ENCODE measurements at regions not wholly inside any gene's neighbourhood (a gene's known extent, or its start where the extent isn't known, plus 50 kb on each side); places are given as distances from the start of the nearest gene placed in this dataset.

GRCh38 chr4:107319386-107319785 lies 283.3 kb upstream of the DKK2 start:
- no peak for TF ChIP-seq CTCF (IDR thresholded peaks at IDR 0.05 in 2 of 3, conservative IDR thresholded peaks at IDR 0.05 in 1 of 3; ENCODE audit: borderline replicate concordance in 1 of 3, insufficient read depth in 1 of 3, low read depth in 2 of 3, low read length in 2 of 3)
- no peak for TF ChIP-seq ZNF274 (IDR thresholded peaks at IDR 0.05; ENCODE audit: low read depth, low read length)
- TF ChIP-seq POLR2AphosphoS5 (IDR thresholded peaks at IDR 0.05; ENCODE audit: low read depth, low read length) = no peak
- TF ChIP-seq YY1 (IDR thresholded peaks at IDR 0.05; ENCODE audit: extremely low read depth, insufficient replicate concordance, low read depth, low read length) = no peak
- TF ChIP-seq TCF7L2 (IDR thresholded peaks at IDR 0.05; ENCODE audit: borderline replicate concordance, extremely low read depth, insufficient read depth, insufficient read length) = no peak
- TF ChIP-seq REST (IDR thresholded peaks at IDR 0.05; ENCODE audit: low read depth) = no peak
- no peak for TF ChIP-seq SP1 (IDR thresholded peaks at IDR 0.05; ENCODE audit: low read depth)
- no peak for TF ChIP-seq POLR2A (IDR thresholded peaks at IDR 0.05; ENCODE audit: borderline replicate concordance, extremely low read depth, insufficient read depth, insufficient read length)
